HG02970 (cell line): ENCODE measurements at regions not wholly inside any gene's neighbourhood (a gene's known extent, or its start where the extent isn't known, plus 50 kb on each side); places are given as distances from the start of the nearest gene placed in this dataset.

Source experiments
- ATAC-seq: cut with Tn5 transposase; IDR thresholded peaks from one replicate; pipeline ENCODE4 v1.9.1; 2021; ENCODE audit warnings: mild to moderate bottlenecking, moderate library complexity, moderate number of reproducible peaks; ENCODE audit not compliant: unreplicated experiment, low FRiP score

- no peak for ATAC-seq
Observed at GRCh38 chr5:174306345-174307030, 261.0 kb downstream of the NSG2 start.

- no peak for ATAC-seq
Observed at GRCh38 chr5:174307031-174307408, 261.5 kb downstream of the NSG2 start.

GRCh38 chr5:174307656-174308271, 262.3 kb downstream of the NSG2 start:
- ATAC-seq = no peak

- ATAC-seq = no peak
Observed at GRCh38 chr5:174309131-174309795, 263.8 kb downstream of the NSG2 start.

GRCh38 chr5:174310243-174310642, 264.7 kb downstream of the NSG2 start:
- no peak for ATAC-seq

GRCh38 chr5:174310706-174311105, 265.2 kb downstream of the NSG2 start:
- no peak for ATAC-seq

GRCh38 chr5:174311121-174311520, 265.6 kb downstream of the NSG2 start:
- ATAC-seq = no peak

- ATAC-seq = no peak
Observed at GRCh38 chr5:174311531-174312269, 266.2 kb downstream of the NSG2 start.

- ATAC-seq = no peak
Observed at GRCh38 chr5:174312270-174312617, 266.7 kb downstream of the NSG2 start.

- ATAC-seq = no peak
Observed at GRCh38 chr5:174312641-174313040, 267.1 kb downstream of the NSG2 start.

- no peak for ATAC-seq
Observed at GRCh38 chr5:174313615-174314014, 268.1 kb downstream of the NSG2 start.

- no peak for ATAC-seq
Observed at GRCh38 chr5:174314261-174314660, 268.8 kb downstream of the NSG2 start.

GRCh38 chr5:174315471-174315870, 270.0 kb downstream of the NSG2 start:
- ATAC-seq = no peak

GRCh38 chr5:174315871-174316270, 270.4 kb downstream of the NSG2 start:
- no peak for ATAC-seq

- ATAC-seq = no peak
Observed at GRCh38 chr5:174316326-174316725, 270.8 kb downstream of the NSG2 start.

GRCh38 chr5:174317256-174317894, 271.9 kb downstream of the NSG2 start:
- ATAC-seq = no peak

GRCh38 chr5:174318578-174318977, 273.1 kb downstream of the NSG2 start:
- no peak for ATAC-seq

GRCh38 chr5:174319551-174319950, 274.0 kb downstream of the NSG2 start:
- ATAC-seq = no peak

- ATAC-seq = no peak
Observed at GRCh38 chr5:174320051-174320450, 274.5 kb downstream of the NSG2 start.

- no peak for ATAC-seq
Observed at GRCh38 chr5:174323878-174324281, 278.4 kb downstream of the NSG2 start.

GRCh38 chr5:174324680-174325079, 279.2 kb downstream of the NSG2 start:
- no peak for ATAC-seq
